ENCODE measurements at regions not wholly inside any gene's neighbourhood (a gene's known extent, or its start where the extent isn't known, plus 50 kb on each side); places are given as distances from the start of the nearest gene placed in this dataset.
"Not testable (repeated sequence)": the region's sequence is repeated elsewhere in the genome, so short reads cannot be mapped to it uniquely, and the experiment has no call there.

DNA sequence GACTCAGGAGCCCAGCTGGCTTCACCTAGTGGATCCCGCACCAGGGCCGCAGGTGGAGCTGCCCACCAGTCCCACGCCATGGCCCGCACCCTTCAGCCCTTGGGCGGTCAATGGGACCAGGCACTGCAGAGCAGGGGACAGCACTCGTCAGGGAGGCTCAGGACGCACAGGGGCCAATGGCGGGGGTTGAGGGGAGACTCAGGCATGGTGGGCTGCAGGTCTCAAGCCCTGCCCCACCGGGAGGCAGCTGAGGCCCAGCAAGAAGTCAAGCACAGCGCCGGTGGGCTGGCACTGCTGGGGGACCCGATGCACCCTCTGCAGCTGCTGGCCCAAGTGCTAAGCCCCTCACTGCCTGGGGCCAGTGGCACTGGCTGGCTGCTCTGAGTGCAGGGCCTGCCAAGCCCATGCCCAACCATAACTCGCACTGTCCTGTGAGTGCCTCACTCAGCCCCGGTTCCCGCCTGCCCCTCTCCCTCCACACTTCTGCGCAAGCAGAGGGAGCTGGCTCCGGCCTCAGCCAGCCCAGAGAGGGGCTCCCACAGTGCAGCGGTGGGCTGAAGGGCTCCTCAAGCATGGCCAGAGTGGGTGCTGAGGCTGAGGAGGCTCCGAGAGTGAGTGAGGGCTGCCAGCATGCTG is 111.7 kb upstream of the PGR start:
- Histone ChIP-seq H3K9me3 (ENCODE audit: severe bottlenecking) (no peaks in the 10 kb centered on the region), H3K27me3 (ENCODE audit: insufficient read depth, poor library complexity, severe bottlenecking) (no peaks in the 10 kb centered on the region), H3K4me3 (ENCODE audit: severe bottlenecking) (no peak overlapping the region), H3K4me1 (ENCODE audit: insufficient read depth, poor library complexity, severe bottlenecking) (no peaks in the 10 kb centered on the region), H3K27ac (ENCODE audit: poor library complexity, severe bottlenecking) (no peak overlapping the region), H3K36me3 (ENCODE audit: low read depth) (no peaks in the 10 kb centered on the region)
- TF ChIP-seq, protein P1, sequence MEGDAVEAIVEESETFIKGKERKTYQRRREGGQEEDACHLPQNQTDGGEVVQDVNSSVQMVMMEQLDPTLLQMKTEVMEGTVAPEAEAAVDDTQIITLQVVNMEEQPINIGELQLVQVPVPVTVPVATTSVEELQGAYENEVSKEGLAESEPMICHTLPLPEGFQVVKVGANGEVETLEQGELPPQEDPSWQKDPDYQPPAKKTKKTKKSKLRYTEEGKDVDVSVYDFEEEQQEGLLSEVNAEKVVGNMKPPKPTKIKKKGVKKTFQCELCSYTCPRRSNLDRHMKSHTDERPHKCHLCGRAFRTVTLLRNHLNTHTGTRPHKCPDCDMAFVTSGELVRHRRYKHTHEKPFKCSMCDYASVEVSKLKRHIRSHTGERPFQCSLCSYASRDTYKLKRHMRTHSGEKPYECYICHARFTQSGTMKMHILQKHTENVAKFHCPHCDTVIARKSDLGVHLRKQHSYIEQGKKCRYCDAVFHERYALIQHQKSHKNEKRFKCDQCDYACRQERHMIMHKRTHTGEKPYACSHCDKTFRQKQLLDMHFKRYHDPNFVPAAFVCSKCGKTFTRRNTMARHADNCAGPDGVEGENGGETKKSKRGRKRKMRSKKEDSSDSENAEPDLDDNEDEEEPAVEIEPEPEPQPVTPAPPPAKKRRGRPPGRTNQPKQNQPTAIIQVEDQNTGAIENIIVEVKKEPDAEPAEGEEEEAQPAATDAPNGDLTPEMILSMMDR (IDR thresholded peaks at IDR 0.05; ENCODE audit: poor library complexity, severe bottlenecking): no peak
- ATAC-seq (ENCODE audit: low read depth): no peak
- DNase-seq (ENCODE audit: low spot score): no peak

DNA sequence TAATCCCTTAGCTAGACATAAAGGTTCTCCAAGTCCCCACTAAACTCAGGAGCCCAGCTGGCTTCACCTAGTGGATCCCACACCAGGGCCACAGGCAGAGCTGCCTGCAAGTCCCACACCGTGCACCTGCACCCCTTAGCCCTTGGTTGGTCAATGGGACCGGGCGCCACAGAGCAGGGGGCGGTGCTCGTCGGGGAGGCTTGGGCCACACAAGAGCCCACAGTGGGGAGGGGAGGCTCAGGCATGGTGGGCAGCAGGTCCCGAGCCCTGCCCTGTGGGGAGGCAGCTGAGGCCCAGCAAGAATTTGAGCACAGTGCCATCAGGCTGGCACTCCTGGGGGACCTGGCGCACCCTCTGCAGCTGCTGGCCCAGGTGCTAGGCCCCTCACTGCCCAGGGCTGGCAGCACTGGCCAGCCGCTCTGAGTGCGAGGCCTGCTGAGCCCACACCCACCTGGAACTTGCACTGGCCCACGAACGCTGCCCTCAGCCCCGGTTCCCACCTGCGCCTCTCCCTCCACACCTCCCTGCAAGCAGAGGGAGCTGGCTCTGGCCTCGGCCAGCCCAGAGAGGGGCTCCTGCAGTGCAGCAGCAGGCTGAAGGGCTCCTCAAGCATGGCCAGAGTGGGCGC is 101.7 kb upstream of the PGR start:
- not testable (repeated sequence) for ATAC-seq (ENCODE audit: low read depth); H3K27me3 ChIP-seq (ENCODE audit: insufficient read depth, poor library complexity, severe bottlenecking)

DNA sequence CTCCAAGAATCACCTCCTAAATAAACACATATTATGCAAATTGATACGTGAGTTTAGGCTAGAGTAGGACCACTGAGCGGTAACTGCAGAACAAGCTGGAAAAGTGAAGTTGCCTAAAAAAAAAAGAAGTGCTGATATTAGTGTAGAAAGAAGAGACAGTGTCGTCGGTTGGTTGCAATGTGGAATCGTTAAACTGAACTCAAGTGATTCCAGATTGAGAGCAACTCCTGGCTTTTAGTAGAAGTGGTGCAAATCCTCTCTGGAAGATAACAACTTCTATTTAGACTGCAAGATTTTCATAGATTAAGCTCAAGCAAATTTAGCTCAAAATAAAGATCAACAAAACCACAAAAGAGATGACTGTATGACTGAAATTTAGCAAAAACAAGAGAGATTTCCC is 97.0 kb upstream of the PGR start:
- H3K27ac ChIP-seq (ENCODE audit: poor library complexity, severe bottlenecking): no peak overlapping the region
- no peak for ATAC-seq (ENCODE audit: low read depth)

More for the DNA sequence above, 101.7 kb upstream of the PGR start:
- H3K4me1 ChIP-seq (ENCODE audit: insufficient read depth, poor library complexity, severe bottlenecking); H3K9me3 ChIP-seq (ENCODE audit: severe bottlenecking); H3K27ac ChIP-seq (ENCODE audit: poor library complexity, severe bottlenecking); DNase-seq (ENCODE audit: low spot score); H3K4me3 ChIP-seq (ENCODE audit: severe bottlenecking); H3K36me3 ChIP-seq (ENCODE audit: low read depth): not testable (repeated sequence)

DNA sequence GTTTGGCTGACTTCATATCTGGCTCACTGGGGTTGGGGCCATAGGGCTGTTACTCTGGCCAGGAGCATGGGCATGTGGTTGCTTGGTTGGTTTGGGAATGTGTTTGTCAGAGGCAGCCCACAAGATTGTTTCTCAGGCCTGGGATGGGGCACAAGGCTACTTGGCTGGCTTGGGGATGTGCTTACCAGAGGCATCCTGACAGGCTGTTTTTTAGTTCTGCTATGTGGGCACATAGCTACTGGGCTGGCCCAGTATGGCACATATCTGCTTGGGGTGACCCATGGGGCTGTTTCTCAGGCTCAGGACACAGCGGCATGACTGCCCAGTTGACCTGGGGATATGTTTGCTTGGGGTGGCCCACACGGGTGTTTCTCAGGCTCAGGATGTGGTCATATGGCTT is 94.6 kb upstream of the PGR start:
- ATAC-seq (ENCODE audit: low read depth): no peak
- DNase-seq (ENCODE audit: low spot score): no peak
- Histone ChIP-seq H3K27me3 (ENCODE audit: insufficient read depth, poor library complexity, severe bottlenecking) (no peaks in the 10 kb centered on the region), H3K4me1 (ENCODE audit: insufficient read depth, poor library complexity, severe bottlenecking) (no peaks in the 10 kb centered on the region), H3K4me3 (ENCODE audit: severe bottlenecking) (no peak overlapping the region), H3K36me3 (ENCODE audit: low read depth) (no peaks in the 10 kb centered on the region), H3K9me3 (ENCODE audit: severe bottlenecking) (no peaks in the 10 kb centered on the region), H3K27ac (ENCODE audit: poor library complexity, severe bottlenecking) (no peak overlapping the region)
- TF ChIP-seq, protein P1 (IDR thresholded peaks at IDR 0.05; ENCODE audit: poor library complexity, severe bottlenecking): no peak

More for the DNA sequence above, 97.0 kb upstream of the PGR start:
- no peaks in the 10 kb centered on the region for H3K4me1 ChIP-seq (ENCODE audit: insufficient read depth, poor library complexity, severe bottlenecking)
- H3K4me3 ChIP-seq (ENCODE audit: severe bottlenecking): no peak overlapping the region
- no peaks in the 10 kb centered on the region for H3K9me3 ChIP-seq (ENCODE audit: severe bottlenecking)
- no peaks in the 10 kb centered on the region for H3K27me3 ChIP-seq (ENCODE audit: insufficient read depth, poor library complexity, severe bottlenecking)
- TF ChIP-seq, protein P1 (IDR thresholded peaks at IDR 0.05; ENCODE audit: poor library complexity, severe bottlenecking): no peak
- H3K36me3 ChIP-seq (ENCODE audit: low read depth): no peaks in the 10 kb centered on the region
- DNase-seq (ENCODE audit: low spot score): no peak

DNA sequence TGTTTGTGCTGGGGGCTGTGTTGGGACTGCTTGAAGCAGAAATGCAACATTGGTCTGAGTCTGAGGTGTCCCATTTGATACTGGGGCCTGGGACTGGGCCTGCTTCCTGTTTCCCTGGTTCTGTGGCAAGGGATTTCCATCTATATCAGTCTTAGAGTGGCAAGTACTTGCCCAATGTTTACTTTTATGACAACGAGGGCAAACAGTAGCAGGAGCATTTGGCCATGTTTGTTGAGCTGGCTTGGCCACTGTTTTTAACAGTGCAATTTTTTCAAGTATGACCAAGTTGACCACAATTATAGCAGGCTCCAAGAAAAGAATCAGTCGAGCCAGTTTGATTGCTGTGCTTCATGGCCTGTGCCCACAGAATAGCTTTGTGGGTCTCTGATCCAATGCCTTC is 88.5 kb upstream of the PGR start:
- not testable (repeated sequence) for DNase-seq (ENCODE audit: low spot score); H3K27me3 ChIP-seq (ENCODE audit: insufficient read depth, poor library complexity, severe bottlenecking); H3K9me3 ChIP-seq (ENCODE audit: severe bottlenecking)

DNA sequence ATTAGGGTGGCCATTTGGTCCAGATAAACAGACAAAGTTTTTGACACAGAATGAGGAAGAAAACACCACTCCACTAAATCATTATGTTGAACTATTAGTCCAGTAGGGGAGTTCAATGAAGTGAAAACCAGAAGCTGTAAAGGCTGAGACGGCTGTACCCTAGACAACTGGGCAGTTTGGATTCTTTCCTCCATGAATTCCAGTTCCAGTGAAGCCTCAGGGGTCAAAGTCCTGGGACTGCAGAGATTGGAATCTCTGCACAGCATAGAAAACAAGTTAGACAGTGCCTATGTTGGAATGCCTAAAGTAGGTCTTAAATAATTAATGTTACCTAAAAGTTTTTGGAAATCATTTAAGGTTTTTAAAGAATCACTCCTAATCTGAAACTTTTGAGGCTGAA is 86.5 kb upstream of the PGR start:
- H3K27me3 ChIP-seq (ENCODE audit: insufficient read depth, poor library complexity, severe bottlenecking); ATAC-seq (ENCODE audit: low read depth); H3K9me3 ChIP-seq (ENCODE audit: severe bottlenecking); H3K4me3 ChIP-seq (ENCODE audit: severe bottlenecking); H3K27ac ChIP-seq (ENCODE audit: poor library complexity, severe bottlenecking); DNase-seq (ENCODE audit: low spot score); H3K36me3 ChIP-seq (ENCODE audit: low read depth); H3K4me1 ChIP-seq (ENCODE audit: insufficient read depth, poor library complexity, severe bottlenecking): not testable (repeated sequence)

More for the DNA sequence above, 88.5 kb upstream of the PGR start:
- not testable (repeated sequence) for H3K27ac ChIP-seq (ENCODE audit: poor library complexity, severe bottlenecking); ATAC-seq (ENCODE audit: low read depth); H3K36me3 ChIP-seq (ENCODE audit: low read depth); H3K4me1 ChIP-seq (ENCODE audit: insufficient read depth, poor library complexity, severe bottlenecking); H3K4me3 ChIP-seq (ENCODE audit: severe bottlenecking)

All from RWPE2 (cell line).